Endothelial cell of umbilical vein (primary cell): ENCODE measurements at regions not wholly inside any gene's neighbourhood (a gene's known extent, or its start where the extent isn't known, plus 50 kb on each side); places are given as distances from the start of the nearest gene placed in this dataset.

Source experiments
- BruUV-seq: library from RNA; stranded (reverse); fragments of 400-500 nt; replicated peaks from 2 replicates; lab custom pipeline; 2021; lab: Mats Ljungman, UMichigan
- CTCF ChIA-PET: fragments of 300-600, 350-600 bp; sonication (Branson Sonifier 250); formaldehyde crosslinking; loops from one replicate; lab custom pipeline; 2021; ENCODE audit warnings: antibody characterized with exemption, inconsistent platforms; lab: Charles Lee
- POLR2A ChIA-PET: fragments of 300-600, 350-600 bp; sonication (Branson Sonifier 250); formaldehyde crosslinking; loops from one replicate; lab custom pipeline; 2021; ENCODE audit warnings: antibody characterized with exemption, inconsistent platforms; lab: Charles Lee
- DNase-seq: peaks from one replicate; pipeline ENCODE4 v3.0.0-alpha.2; 2011; ENCODE audit warnings: low read depth, low spot score
- FAIRE-seq: peaks from 2 replicates; lab custom pipeline; 2011; peaks lifted over from hg19 to GRCh38; lab: Jason Lieb, UNC
- H2AFZ ChIP-seq: 2 replicates; pipeline ENCODE4 v1.6.0; 2012; ENCODE audit warnings: low read depth, low read length, control low read depth, inconsistent platforms
- H3K27ac ChIP-seq: 2 replicates; pipeline ENCODE4 v1.5.1; 2011; ENCODE audit warnings: low read depth, mild to moderate bottlenecking, control low read depth, low read length, moderate library complexity; ENCODE audit not compliant: insufficient read depth
- H3K27me3 ChIP-seq, 2 experiments: 2 replicates each; pipeline versions ENCODE4 v1.6.0 to v1.6.1; 2011; ENCODE audit warnings: low read length in 2 of 2, mixed read lengths in 1 of 2; ENCODE audit not compliant: control insufficient read depth in 2 of 2, insufficient read depth in 2 of 2
- H3K36me3 ChIP-seq, 2 experiments: 2 replicates in 1 of 2; 3 replicates in 1 of 2; pipeline ENCODE4 v1.5.1; 2011; ENCODE audit warnings: low read length in 2 of 2, mild to moderate bottlenecking in 1 of 2, moderate library complexity in 1 of 2; ENCODE audit not compliant: control insufficient read depth in 2 of 2, insufficient read depth in 2 of 2; ENCODE audit errors: extremely low read depth in 1 of 2
- H3K4me1 ChIP-seq: 3 replicates; pipeline ENCODE4 v1.5.1; 2011; ENCODE audit warnings: mild to moderate bottlenecking, low read length; ENCODE audit not compliant: control insufficient read depth, insufficient read depth; ENCODE audit errors: extremely low read depth
- H3K4me2 ChIP-seq: 2 replicates; pipeline ENCODE4 v1.6.1; 2011; ENCODE audit warnings: low read length, control low read depth, mixed read lengths; ENCODE audit not compliant: insufficient read depth
- H3K4me3 ChIP-seq, 3 experiments: fragments of 200-600 bp in 1 of 3; sonication (generic), shearing (Covaris generic) in 1 of 3; replicated peaks in 1 of 3; 2 replicates each; pipeline ENCODE4 v1.5.1; 2011 to 2016; ENCODE audit warnings: control low read depth in 3 of 3, low read length in 3 of 3, mild to moderate bottlenecking in 2 of 3, inconsistent platforms in 1 of 3, low read depth in 1 of 3, moderate library complexity in 1 of 3; ENCODE audit not compliant: insufficient read depth in 1 of 3
- H3K79me2 ChIP-seq: 2 replicates; pipeline ENCODE4 v1.6.0; 2012; ENCODE audit warnings: low read length, inconsistent platforms; ENCODE audit not compliant: control insufficient read depth, insufficient read depth
- H3K9ac ChIP-seq: replicated peaks from 2 replicates; pipeline ENCODE3; 2011; ENCODE audit warnings: low read length, control low read depth; ENCODE audit not compliant: insufficient read depth; ENCODE audit errors: extremely low read depth
- H3K9me1 ChIP-seq: replicated peaks from 3 replicates; pipeline ENCODE4 v1.6.0; 2011; ENCODE audit warnings: mild to moderate bottlenecking, low read length; ENCODE audit not compliant: control insufficient read depth, insufficient read depth; ENCODE audit errors: extremely low read depth
- H3K9me3 ChIP-seq: replicated peaks from 2 replicates; pipeline ENCODE4 v1.5.1; 2012; ENCODE audit warnings: low read length, inconsistent platforms; ENCODE audit not compliant: control insufficient read depth, insufficient read depth
- H4K20me1 ChIP-seq: replicated peaks from 2 replicates; pipeline ENCODE3; 2011; ENCODE audit warnings: mild to moderate bottlenecking, low read length; ENCODE audit not compliant: control insufficient read depth, insufficient read depth; ENCODE audit errors: extremely low read depth
- CTCF ChIP-seq, 2 donors: IDR thresholded peaks; 1 replicate in 1 of 2; 2 replicates in 1 of 2; pipeline ENCODE4 v1.5.1; 2011; ENCODE audit warnings: low read length in 2 of 2, mild to moderate bottlenecking in 2 of 2, moderate library complexity in 2 of 2, control low read depth in 1 of 2, inconsistent platforms in 1 of 2, low read depth in 1 of 2; ENCODE audit not compliant: insufficient read depth in 1 of 2; ENCODE audit errors: extremely low read depth in 1 of 2
- FOS ChIP-seq: IDR thresholded peaks from 2 replicates; pipeline ENCODE4 v1.6.1; 2011; ENCODE audit warnings: mild to moderate bottlenecking, low read length, moderate library complexity, borderline replicate concordance; ENCODE audit not compliant: insufficient read depth
- MAX ChIP-seq: IDR thresholded peaks from 2 replicates; pipeline ENCODE4 v1.6.1; 2011; ENCODE audit not compliant: insufficient read depth, insufficient read length
- POLR2AphosphoS5 ChIP-seq: IDR thresholded peaks from 2 replicates; pipeline ENCODE4 v1.6.1; 2012; ENCODE audit warnings: low read depth, mild to moderate bottlenecking, control low read depth, low read length, moderate library complexity; ENCODE audit not compliant: insufficient read depth
- dilution Hi-C: fragments of 300-500 bp; cut with MboI; formaldehyde crosslinking; loops from one replicate; pipeline ENCODE4 v1.15.0; 2019; ENCODE audit warnings: low sequenced_read_pairs; ENCODE audit not compliant: extremely low pct_ligation_motif_present
- intact Hi-C: fragments of 100-400 bp; cut with micrococcal nuclease; formaldehyde crosslinking; loops from one replicate; pipeline ENCODE4 v1.10.0; 2022

- intact Hi-C loops: no loop called here
- POLR2A ChIA-PET: no interaction called here
- FAIRE-seq: no peak
Measured at GRCh38 chr1:96926176-96926575, 204.6 kb downstream of the PTBP2 start.

GRCh38 chr1:96927125-96927524 is 205.5 kb downstream of the PTBP2 start:
- CTCF ChIA-PET: no interaction called here
- Histone ChIP-seq H3K9ac (no peak overlapping the region), H4K20me1 (no peaks in the 10 kb centered on the region), H3K4me2 (no peak overlapping the region), H2AFZ (no peak overlapping the region), H3K36me3 (no peaks in the 10 kb centered on the region), H3K4me1 (no peaks in the 10 kb centered on the region), H3K27ac (no peak overlapping the region), H3K79me2 (no peaks in the 10 kb centered on the region), H3K27me3 (no peaks in the 10 kb centered on the region), H3K9me3 (no peaks in the 10 kb centered on the region), H3K9me1 (no peaks in the 10 kb centered on the region), H3K4me3 (no peak overlapping the region)
- no TSS peak for BruUV-seq
- FAIRE-seq: no peak
- POLR2A ChIA-PET: no interaction called here
- dilution Hi-C loops (no loop called here), intact Hi-C loops (no loop called here)
- TF ChIP-seq MAX: no peak
- TF ChIP-seq POLR2AphosphoS5: no peak
- DNase-seq: no peak

More at GRCh38 chr1:96926176-96926575, 204.6 kb downstream of the PTBP2 start:
- dilution Hi-C loops: no loop called here
- H3K36me3 ChIP-seq: no peaks in the 10 kb centered on the region
- no peak for DNase-seq
- no peaks in the 10 kb centered on the region for H3K79me2 ChIP-seq
- no peak overlapping the region for H3K9ac ChIP-seq
- H2AFZ ChIP-seq: no peak overlapping the region
- no peak overlapping the region for H3K27ac ChIP-seq
- TF ChIP-seq FOS (no peak), CTCF (IDR thresholded peaks at IDR 0.05; ENCODE audit: extremely low read depth in 1 of 2, insufficient read depth in 1 of 2, low read depth in 1 of 2, low read length in 2 of 2) (no peak)
- no peaks in the 10 kb centered on the region for H4K20me1 ChIP-seq
- H3K9me1 ChIP-seq: no peaks in the 10 kb centered on the region
- CTCF ChIA-PET: no interaction called here
- H3K4me3 ChIP-seq: no peak overlapping the region
- H3K27me3 ChIP-seq: no peaks in the 10 kb centered on the region
- no peak overlapping the region for H3K4me2 ChIP-seq
- H3K4me1 ChIP-seq: no peaks in the 10 kb centered on the region
- no peaks in the 10 kb centered on the region for H3K9me3 ChIP-seq
- no TSS peak for BruUV-seq
